H1 (cell line): ENCODE measurements at regions not wholly inside any gene's neighbourhood (a gene's known extent, or its start where the extent isn't known, plus 50 kb on each side); places are given as distances from the start of the nearest gene placed in this dataset.

Experiments used
- CTCF ChIA-PET: fragments of 300-600 bp; sonication (Branson Sonifier 250); formaldehyde crosslinking; loops from one replicate; lab custom pipeline; 2021; ENCODE audit not compliant: partially characterized antibody; lab: Charles Lee
- POLR2A ChIA-PET: fragments of 300-600 bp; sonication (Branson Sonifier 250); formaldehyde crosslinking; loops from one replicate; lab custom pipeline; 2021; ENCODE audit warnings: inconsistent platforms; ENCODE audit not compliant: partially characterized antibody; lab: Charles Lee
- DNase-seq, 2 experiments: peaks; one replicate each; pipeline versions ENCODE4 v3.0.0 to v3.0.0-alpha.2; 2010 to 2022; ENCODE audit warnings: low spot score in 2 of 2, low read depth in 1 of 2, mixed read lengths in 1 of 2
- FAIRE-seq: peaks from 2 replicates; lab custom pipeline; 2011; peaks lifted over from hg19 to GRCh38; lab: Jason Lieb, UNC
- H2AFZ ChIP-seq: 2 replicates; pipeline ENCODE4 v1.8.1; 2012; ENCODE audit warnings: low read length, inconsistent platforms
- H2AK5ac ChIP-seq: 2 replicates; pipeline ENCODE4 v1.6.1; 2013; ENCODE audit warnings: low read depth, low read length
- H2BK120ac ChIP-seq: replicated peaks from 2 replicates; pipeline ENCODE3; 2013; ENCODE audit warnings: low read depth, low read length, inconsistent platforms
- H2BK12ac ChIP-seq: 2 replicates; pipeline ENCODE4 v1.6.1; 2013; ENCODE audit warnings: low read depth, low read length
- H2BK15ac ChIP-seq: 2 replicates; pipeline ENCODE4 v1.6.1; 2013; ENCODE audit warnings: low read length
- H2BK20ac ChIP-seq: 2 replicates; pipeline ENCODE4 v1.6.1; 2013; ENCODE audit warnings: low read length
- H2BK5ac ChIP-seq: 2 replicates; pipeline ENCODE4 v1.6.1; 2013; ENCODE audit warnings: low read depth, low read length
- H3K14ac ChIP-seq: 2 replicates; pipeline ENCODE4 v1.6.1; 2013; ENCODE audit warnings: inconsistent platforms; ENCODE audit not compliant: insufficient read length
- H3K18ac ChIP-seq: 2 replicates; pipeline ENCODE4 v1.6.1; 2013; ENCODE audit warnings: low read length; ENCODE audit errors: extremely low read depth
- H3K23ac ChIP-seq: 2 replicates; pipeline ENCODE4 v1.6.1; 2013; ENCODE audit warnings: inconsistent platforms; ENCODE audit not compliant: insufficient read length
- H3K23me2 ChIP-seq: 2 replicates; pipeline ENCODE4 v1.6.1; 2013; ENCODE audit warnings: low read depth, low read length
- H3K27ac ChIP-seq: 2 replicates; pipeline ENCODE4 v1.6.1; 2011; ENCODE audit warnings: low read depth, low read length, inconsistent platforms
- H3K27me3 ChIP-seq, 4 experiments: replicated peaks in 1 of 4; 1 replicate in 1 of 4; 2 replicates in 3 of 4; pipeline versions ENCODE4 v1.6.1 to v1.8.1; 2011 to 2013; ENCODE audit warnings: low read length in 3 of 4, mild to moderate bottlenecking in 3 of 4, inconsistent platforms in 2 of 4, mixed read lengths in 2 of 4, moderate library complexity in 1 of 4; ENCODE audit not compliant: control insufficient read depth in 3 of 4, insufficient read depth in 3 of 4; ENCODE audit errors: extremely low read depth in 1 of 4
- H3K36me3 ChIP-seq, 4 experiments: 2 replicates each; pipeline versions ENCODE4 v1.6.1 to v1.8.1; 2011 to 2013; ENCODE audit warnings: mild to moderate bottlenecking in 4 of 4, low read length in 3 of 4, moderate library complexity in 2 of 4, control low read depth in 1 of 4, inconsistent platforms in 1 of 4; ENCODE audit not compliant: insufficient read depth in 4 of 4, control insufficient read depth in 2 of 4
- H3K4ac ChIP-seq: replicated peaks from 2 replicates; pipeline ENCODE3; 2013; ENCODE audit warnings: low read length, low read depth, mixed read lengths, inconsistent platforms; ENCODE audit not compliant: insufficient read length
- H3K4me1 ChIP-seq, 4 experiments: replicated peaks in 1 of 4; 1 replicate in 1 of 4; 2 replicates in 3 of 4; pipeline versions ENCODE4 v1.6.1 to v1.8.1; 2011 to 2013; ENCODE audit warnings: low read length in 3 of 4, inconsistent platforms in 2 of 4, mixed read lengths in 1 of 4; ENCODE audit not compliant: insufficient read depth in 4 of 4, control insufficient read depth in 3 of 4
- H3K4me2 ChIP-seq, 2 experiments: 2 replicates each; pipeline versions ENCODE4 v1.6.1 to v1.8.1; 2011 to 2013; ENCODE audit warnings: low read depth in 2 of 2, low read length in 2 of 2, control low read depth in 1 of 2, inconsistent platforms in 1 of 2, mild to moderate bottlenecking in 1 of 2; ENCODE audit not compliant: insufficient read depth in 1 of 2
- H3K4me3 ChIP-seq, 4 experiments: fragments of 200-600, 300-600 bp in 1 of 4; sonication (generic), shearing (Covaris generic), sonication (Bioruptor Twin) in 1 of 4; 2 replicates each; pipeline versions ENCODE4 v1.5.1 to v1.8.1; 2011 to 2016; ENCODE audit warnings: low read length in 4 of 4, low read depth in 3 of 4, control low read depth in 2 of 4, inconsistent platforms in 2 of 4, mild to moderate bottlenecking in 2 of 4, mixed read lengths in 1 of 4, moderate library complexity in 1 of 4; ENCODE audit not compliant: insufficient read depth in 2 of 4; ENCODE audit errors: extremely low read depth in 1 of 4
- H3K56ac ChIP-seq: replicated peaks from 2 replicates; pipeline ENCODE3; 2013; ENCODE audit warnings: low read depth, mild to moderate bottlenecking, mixed read lengths, low read length, inconsistent platforms; ENCODE audit not compliant: insufficient read length
- H3K79me1 ChIP-seq: 2 replicates; pipeline ENCODE4 v1.6.1; 2013; ENCODE audit warnings: low read depth, low read length, control low read depth
- H3K79me2 ChIP-seq, 2 experiments: 2 replicates each; pipeline versions ENCODE4 v1.6.1 to v1.8.1; 2012 to 2013; ENCODE audit warnings: low read length in 2 of 2, mild to moderate bottlenecking in 2 of 2, inconsistent platforms in 1 of 2; ENCODE audit not compliant: insufficient read depth in 2 of 2, control insufficient read depth in 1 of 2
- H3K9ac ChIP-seq, 4 experiments: replicated peaks in 1 of 4; 1 replicate in 1 of 4; 2 replicates in 3 of 4; pipeline versions ENCODE4 v1.6.1 to v1.8.1; 2011 to 2013; ENCODE audit warnings: low read depth in 3 of 4, low read length in 3 of 4, control low read depth in 2 of 4, mild to moderate bottlenecking in 2 of 4, moderate library complexity in 2 of 4, inconsistent platforms in 1 of 4; ENCODE audit errors: extremely low read depth in 1 of 4
- H3K9me3 ChIP-seq, 2 experiments: 2 replicates each; pipeline versions ENCODE4 v1.6.1 to v1.8.1; 2012 to 2013; ENCODE audit warnings: mild to moderate bottlenecking in 2 of 2, moderate library complexity in 2 of 2, control low read depth in 1 of 2, inconsistent platforms in 1 of 2, low read depth in 1 of 2, low read length in 1 of 2, mixed read lengths in 1 of 2; ENCODE audit not compliant: insufficient read depth in 2 of 2
- H4K20me1 ChIP-seq, 2 experiments: replicated peaks in 1 of 2; 2 replicates each; pipeline versions ENCODE3 to v1.8.1; 2011 to 2013; ENCODE audit warnings: inconsistent platforms in 2 of 2, low read length in 2 of 2, mild to moderate bottlenecking in 1 of 2; ENCODE audit not compliant: insufficient read depth in 2 of 2, control insufficient read depth in 1 of 2
- H4K5ac ChIP-seq: 2 replicates; pipeline ENCODE4 v1.6.1; 2013; ENCODE audit warnings: low read length, low read depth, mixed read lengths, inconsistent platforms; ENCODE audit not compliant: insufficient read length
- H4K8ac ChIP-seq: 2 replicates; pipeline ENCODE4 v1.8.0; 2013; ENCODE audit warnings: mild to moderate bottlenecking, moderate library complexity, low read length, inconsistent platforms; ENCODE audit not compliant: insufficient read depth; ENCODE audit errors: extremely low read depth
- H4K91ac ChIP-seq: replicated peaks from 2 replicates; pipeline ENCODE3; 2013; ENCODE audit warnings: low read length, mixed read lengths, inconsistent platforms; ENCODE audit not compliant: insufficient read length
- CBX8 ChIP-seq: fragments of 300-800, 300-1000 bp; sonication (generic); IDR thresholded peaks from 2 replicates; pipeline ENCODE4 v1.7.1; 2016; ENCODE audit warnings: low read depth, low read length, borderline replicate concordance
- RBBP5 ChIP-seq: IDR thresholded peaks from 2 replicates; pipeline ENCODE4 v1.7.1; 2012; ENCODE audit warnings: low read depth, mild to moderate bottlenecking, inconsistent platforms, low read length, moderate library complexity, borderline replicate concordance
- WGBS, 2 experiments: shearing (Covaris generic) in 1 of 2; methylation state at CpG; one replicate each; pipeline versions ENCODE4 v1.1.6 to v1.1.7; 2013 to 2015; ENCODE audit warnings: low lambda C conversion rate in 2 of 2, mixed read lengths in 2 of 2, inconsistent platforms in 1 of 2, low coverage in 1 of 2, missing lambda C conversion rate in 1 of 2; ENCODE audit not compliant: insufficient replicate concordance in 2 of 2, insufficient coverage in 1 of 2, insufficient read length in 1 of 2; ENCODE audit errors: extremely low coverage in 1 of 2, missing lambda C conversion rate in 1 of 2; 5-methylcytosine and 5-hydroxymethylcytosine counted together

DNA sequence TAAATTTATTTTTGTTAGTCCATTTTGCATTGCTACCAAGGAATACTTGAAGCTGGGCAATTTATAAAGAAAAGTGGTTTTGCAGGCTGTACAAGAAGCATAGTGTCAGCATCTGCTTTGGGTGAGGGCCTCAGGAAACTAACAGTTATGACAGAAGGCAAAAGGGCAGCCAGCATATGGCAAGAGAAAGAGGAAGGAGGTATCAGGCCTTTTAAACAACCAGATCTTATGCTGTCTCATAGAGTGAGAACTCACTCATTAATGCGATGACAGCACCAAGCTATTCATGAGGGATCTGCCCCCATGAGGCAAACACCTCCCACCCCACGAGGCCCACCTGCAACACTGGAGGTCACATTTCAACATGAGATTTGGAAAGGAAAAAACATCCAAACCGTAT is 898.4 kb downstream of the KCNT2 start:
- Histone ChIP-seq H4K5ac (no peak overlapping the region), H3K79me1 (no peaks in the 10 kb centered on the region), H2BK15ac (no peak overlapping the region), H2AK5ac (no peak overlapping the region), H3K14ac (no peak overlapping the region), H3K23ac (no peak overlapping the region), H3K9ac (no peak overlapping the region), H3K4me1 (no peaks in the 10 kb centered on the region), H3K4me3 (no peak overlapping the region), H4K91ac (no peak overlapping the region), H3K9me3 (no peaks in the 10 kb centered on the region), H2AFZ (no peak overlapping the region), H4K20me1 (no peaks in the 10 kb centered on the region), H3K18ac (no peak overlapping the region), H3K4ac (no peak overlapping the region), H3K27ac (no peak overlapping the region), H3K4me2 (no peak overlapping the region), H4K8ac (no peak overlapping the region), H3K36me3 (no peaks in the 10 kb centered on the region), H3K79me2 (no peaks in the 10 kb centered on the region), H2BK5ac (no peak overlapping the region), H3K27me3 (no peaks in the 10 kb centered on the region), H2BK12ac (no peak overlapping the region), H3K56ac (no peak overlapping the region), H3K23me2 (no peaks in the 10 kb centered on the region), H2BK120ac (no peak overlapping the region), H2BK20ac (no peak overlapping the region)
- CTCF ChIA-PET, result interaction anchor here (0.8 kb wide), 1 partner anchor 17 kb away, joined by 3 read pairs; no protein-coding TSS in a partner anchor
- 93% methylated on average over 3 of the region's 3 CpGs; no CpG with 5 or more reads in 1 of the 2 experiments for WGBS, 2 experiments
- FAIRE-seq, result no peak
- POLR2A ChIA-PET, result no interaction called here
- TF ChIP-seq RBBP5, result no peak
- TF ChIP-seq CBX8, result no peak
- no peak for DNase-seq
